ENCODE measurements at regions not wholly inside any gene's neighbourhood (a gene's known extent, or its start where the extent isn't known, plus 50 kb on each side); places are given as distances from the start of the nearest gene placed in this dataset.
A peak's percentile ranks its signal among the peaks of the same experiment; 100 is the strongest.

DNA sequence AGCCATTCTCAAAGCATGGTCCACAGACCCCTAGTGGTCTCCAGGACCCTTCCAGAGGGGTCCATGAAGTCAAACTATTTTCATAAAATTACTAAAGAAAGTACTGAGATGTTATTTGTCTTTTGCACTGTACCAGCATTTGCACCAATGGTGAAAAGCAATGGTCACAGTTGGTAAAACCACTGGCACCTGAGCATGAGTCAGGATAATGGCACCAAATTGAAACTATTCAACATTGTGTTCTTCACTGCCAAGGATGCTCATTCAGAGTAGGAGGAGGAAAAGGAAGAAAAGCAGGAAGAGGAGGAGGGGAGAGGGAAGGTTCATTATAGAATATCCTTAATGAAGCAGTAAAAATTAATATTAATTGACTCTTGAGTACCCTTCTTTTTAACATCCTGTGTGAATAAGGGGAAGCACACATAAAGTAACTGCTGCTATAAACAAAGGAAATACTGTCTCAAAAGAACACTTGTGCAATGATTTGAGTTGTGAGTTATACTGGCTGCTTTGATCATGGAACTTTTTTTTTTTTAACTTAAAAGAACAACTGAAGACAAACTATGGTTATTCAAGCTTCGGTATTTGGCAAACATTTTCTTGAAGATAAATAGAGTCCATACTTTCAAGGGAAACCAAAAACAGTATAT is 60.2 kb downstream of the MPP7 start (continued):
- TF ChIP-seq, protein P1, sequence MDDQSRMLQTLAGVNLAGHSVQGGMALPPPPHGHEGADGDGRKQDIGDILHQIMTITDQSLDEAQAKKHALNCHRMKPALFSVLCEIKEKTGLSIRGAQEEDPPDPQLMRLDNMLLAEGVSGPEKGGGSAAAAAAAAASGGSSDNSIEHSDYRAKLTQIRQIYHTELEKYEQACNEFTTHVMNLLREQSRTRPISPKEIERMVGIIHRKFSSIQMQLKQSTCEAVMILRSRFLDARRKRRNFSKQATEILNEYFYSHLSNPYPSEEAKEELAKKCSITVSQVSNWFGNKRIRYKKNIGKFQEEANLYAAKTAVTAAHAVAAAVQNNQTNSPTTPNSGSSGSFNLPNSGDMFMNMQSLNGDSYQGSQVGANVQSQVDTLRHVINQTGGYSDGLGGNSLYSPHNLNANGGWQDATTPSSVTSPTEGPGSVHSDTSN (CRISPR knock-in tag; IDR thresholded peaks at IDR 0.05): no peak
- TF ChIP-seq ZNF335 (tag by site-specific recombination; conservative IDR thresholded peaks at IDR 0.05): no peak
- TF ChIP-seq YY1 (tag by site-specific recombination; IDR thresholded peaks at IDR 0.05): no peak
- TF ChIP-seq ZNF140 (tag by site-specific recombination; IDR thresholded peaks at IDR 0.05): no peak
- TF ChIP-seq, protein P2, sequence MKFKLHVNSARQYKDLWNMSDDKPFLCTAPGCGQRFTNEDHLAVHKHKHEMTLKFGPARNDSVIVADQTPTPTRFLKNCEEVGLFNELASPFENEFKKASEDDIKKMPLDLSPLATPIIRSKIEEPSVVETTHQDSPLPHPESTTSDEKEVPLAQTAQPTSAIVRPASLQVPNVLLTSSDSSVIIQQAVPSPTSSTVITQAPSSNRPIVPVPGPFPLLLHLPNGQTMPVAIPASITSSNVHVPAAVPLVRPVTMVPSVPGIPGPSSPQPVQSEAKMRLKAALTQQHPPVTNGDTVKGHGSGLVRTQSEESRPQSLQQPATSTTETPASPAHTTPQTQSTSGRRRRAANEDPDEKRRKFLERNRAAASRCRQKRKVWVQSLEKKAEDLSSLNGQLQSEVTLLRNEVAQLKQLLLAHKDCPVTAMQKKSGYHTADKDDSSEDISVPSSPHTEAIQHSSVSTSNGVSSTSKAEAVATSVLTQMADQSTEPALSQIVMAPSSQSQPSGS (tag by site-specific recombination; IDR thresholded peaks at IDR 0.05; ENCODE audit: low read depth): no peak
- no peak for TF ChIP-seq ZNF114 (tag by site-specific recombination; IDR thresholded peaks at IDR 0.05)
- no peak for TF ChIP-seq GLIS2 (tag by site-specific recombination; IDR thresholded peaks at IDR 0.05)

DNA sequence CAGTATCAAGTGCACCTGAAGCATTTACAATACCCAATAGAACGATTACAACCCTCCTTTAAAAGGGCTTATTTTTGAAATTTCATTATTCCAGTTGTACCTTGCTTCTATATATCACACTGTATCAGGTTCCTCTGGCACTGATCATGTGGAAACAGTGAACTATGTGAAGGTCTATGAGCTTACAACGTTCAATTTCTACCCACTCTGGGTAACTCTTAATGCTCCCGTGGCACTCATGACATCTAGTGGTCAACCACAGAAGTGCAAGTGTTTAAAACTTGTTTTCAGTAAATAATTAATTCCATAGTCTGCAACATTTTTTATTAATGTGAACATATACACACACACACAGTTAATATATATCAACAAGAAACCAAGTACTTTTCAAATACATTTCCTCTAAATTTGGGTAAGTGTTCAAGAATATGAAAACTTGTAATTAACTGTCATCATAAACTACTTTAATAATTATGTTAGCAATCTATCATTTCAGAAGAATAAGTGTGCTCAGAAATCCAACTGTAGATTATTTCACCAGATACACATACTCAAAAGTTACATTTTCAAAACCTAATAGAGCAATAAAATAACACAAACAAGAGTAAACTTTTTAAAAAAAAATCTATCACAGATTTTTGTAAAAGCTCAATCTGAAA is 61.0 kb downstream of the MPP7 start:
- TF ChIP-seq, protein P3, sequence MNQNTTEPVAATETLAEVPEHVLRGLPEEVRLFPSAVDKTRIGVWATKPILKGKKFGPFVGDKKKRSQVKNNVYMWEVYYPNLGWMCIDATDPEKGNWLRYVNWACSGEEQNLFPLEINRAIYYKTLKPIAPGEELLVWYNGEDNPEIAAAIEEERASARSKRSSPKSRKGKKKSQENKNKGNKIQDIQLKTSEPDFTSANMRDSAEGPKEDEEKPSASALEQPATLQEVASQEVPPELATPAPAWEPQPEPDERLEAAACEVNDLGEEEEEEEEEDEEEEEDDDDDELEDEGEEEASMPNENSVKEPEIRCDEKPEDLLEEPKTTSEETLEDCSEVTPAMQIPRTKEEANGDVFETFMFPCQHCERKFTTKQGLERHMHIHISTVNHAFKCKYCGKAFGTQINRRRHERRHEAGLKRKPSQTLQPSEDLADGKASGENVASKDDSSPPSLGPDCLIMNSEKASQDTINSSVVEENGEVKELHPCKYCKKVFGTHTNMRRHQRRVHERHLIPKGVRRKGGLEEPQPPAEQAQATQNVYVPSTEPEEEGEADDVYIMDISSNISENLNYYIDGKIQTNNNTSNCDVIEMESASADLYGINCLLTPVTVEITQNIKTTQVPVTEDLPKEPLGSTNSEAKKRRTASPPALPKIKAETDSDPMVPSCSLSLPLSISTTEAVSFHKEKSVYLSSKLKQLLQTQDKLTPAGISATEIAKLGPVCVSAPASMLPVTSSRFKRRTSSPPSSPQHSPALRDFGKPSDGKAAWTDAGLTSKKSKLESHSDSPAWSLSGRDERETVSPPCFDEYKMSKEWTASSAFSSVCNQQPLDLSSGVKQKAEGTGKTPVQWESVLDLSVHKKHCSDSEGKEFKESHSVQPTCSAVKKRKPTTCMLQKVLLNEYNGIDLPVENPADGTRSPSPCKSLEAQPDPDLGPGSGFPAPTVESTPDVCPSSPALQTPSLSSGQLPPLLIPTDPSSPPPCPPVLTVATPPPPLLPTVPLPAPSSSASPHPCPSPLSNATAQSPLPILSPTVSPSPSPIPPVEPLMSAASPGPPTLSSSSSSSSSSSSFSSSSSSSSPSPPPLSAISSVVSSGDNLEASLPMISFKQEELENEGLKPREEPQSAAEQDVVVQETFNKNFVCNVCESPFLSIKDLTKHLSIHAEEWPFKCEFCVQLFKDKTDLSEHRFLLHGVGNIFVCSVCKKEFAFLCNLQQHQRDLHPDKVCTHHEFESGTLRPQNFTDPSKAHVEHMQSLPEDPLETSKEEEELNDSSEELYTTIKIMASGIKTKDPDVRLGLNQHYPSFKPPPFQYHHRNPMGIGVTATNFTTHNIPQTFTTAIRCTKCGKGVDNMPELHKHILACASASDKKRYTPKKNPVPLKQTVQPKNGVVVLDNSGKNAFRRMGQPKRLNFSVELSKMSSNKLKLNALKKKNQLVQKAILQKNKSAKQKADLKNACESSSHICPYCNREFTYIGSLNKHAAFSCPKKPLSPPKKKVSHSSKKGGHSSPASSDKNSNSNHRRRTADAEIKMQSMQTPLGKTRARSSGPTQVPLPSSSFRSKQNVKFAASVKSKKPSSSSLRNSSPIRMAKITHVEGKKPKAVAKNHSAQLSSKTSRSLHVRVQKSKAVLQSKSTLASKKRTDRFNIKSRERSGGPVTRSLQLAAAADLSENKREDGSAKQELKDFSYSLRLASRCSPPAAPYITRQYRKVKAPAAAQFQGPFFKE (tag by site-specific recombination; IDR thresholded peaks at IDR 0.05; ENCODE audit: borderline replicate concordance): no peak
- TF ChIP-seq, protein P4, sequence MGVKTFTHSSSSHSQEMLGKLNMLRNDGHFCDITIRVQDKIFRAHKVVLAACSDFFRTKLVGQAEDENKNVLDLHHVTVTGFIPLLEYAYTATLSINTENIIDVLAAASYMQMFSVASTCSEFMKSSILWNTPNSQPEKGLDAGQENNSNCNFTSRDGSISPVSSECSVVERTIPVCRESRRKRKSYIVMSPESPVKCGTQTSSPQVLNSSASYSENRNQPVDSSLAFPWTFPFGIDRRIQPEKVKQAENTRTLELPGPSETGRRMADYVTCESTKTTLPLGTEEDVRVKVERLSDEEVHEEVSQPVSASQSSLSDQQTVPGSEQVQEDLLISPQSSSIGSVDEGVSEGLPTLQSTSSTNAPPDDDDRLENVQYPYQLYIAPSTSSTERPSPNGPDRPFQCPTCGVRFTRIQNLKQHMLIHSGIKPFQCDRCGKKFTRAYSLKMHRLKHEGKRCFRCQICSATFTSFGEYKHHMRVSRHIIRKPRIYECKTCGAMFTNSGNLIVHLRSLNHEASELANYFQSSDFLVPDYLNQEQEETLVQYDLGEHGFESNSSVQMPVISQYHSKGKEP (tag by site-specific recombination; IDR thresholded peaks at IDR 0.05): no peak
- TF ChIP-seq ZBTB20 (tag by site-specific recombination; IDR thresholded peaks at IDR 0.05) (no peak), ZNF19 (tag by site-specific recombination; IDR thresholded peaks at IDR 0.05; ENCODE audit: low read depth) (no peak), ZNF660 (tag by site-specific recombination; IDR thresholded peaks at IDR 0.05) (peak; percentile 74), ZNF654 (tag by site-specific recombination; IDR thresholded peaks at IDR 0.05; ENCODE audit: low read depth) (peak; percentile 89), KLF9 (tag by site-specific recombination; IDR thresholded peaks at IDR 0.05; ENCODE audit: low read depth) (no peak), SP7 (tag by site-specific recombination; IDR thresholded peaks at IDR 0.05) (0 out of 2 replicates have a peak, but pooled peaks have one; percentile 27)
- TF ChIP-seq, protein P5, sequence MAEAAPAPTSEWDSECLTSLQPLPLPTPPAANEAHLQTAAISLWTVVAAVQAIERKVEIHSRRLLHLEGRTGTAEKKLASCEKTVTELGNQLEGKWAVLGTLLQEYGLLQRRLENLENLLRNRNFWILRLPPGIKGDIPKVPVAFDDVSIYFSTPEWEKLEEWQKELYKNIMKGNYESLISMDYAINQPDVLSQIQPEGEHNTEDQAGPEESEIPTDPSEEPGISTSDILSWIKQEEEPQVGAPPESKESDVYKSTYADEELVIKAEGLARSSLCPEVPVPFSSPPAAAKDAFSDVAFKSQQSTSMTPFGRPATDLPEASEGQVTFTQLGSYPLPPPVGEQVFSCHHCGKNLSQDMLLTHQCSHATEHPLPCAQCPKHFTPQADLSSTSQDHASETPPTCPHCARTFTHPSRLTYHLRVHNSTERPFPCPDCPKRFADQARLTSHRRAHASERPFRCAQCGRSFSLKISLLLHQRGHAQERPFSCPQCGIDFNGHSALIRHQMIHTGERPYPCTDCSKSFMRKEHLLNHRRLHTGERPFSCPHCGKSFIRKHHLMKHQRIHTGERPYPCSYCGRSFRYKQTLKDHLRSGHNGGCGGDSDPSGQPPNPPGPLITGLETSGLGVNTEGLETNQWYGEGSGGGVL (tag by site-specific recombination; IDR thresholded peaks at IDR 0.05): no peak
- TF ChIP-seq, protein P6, sequence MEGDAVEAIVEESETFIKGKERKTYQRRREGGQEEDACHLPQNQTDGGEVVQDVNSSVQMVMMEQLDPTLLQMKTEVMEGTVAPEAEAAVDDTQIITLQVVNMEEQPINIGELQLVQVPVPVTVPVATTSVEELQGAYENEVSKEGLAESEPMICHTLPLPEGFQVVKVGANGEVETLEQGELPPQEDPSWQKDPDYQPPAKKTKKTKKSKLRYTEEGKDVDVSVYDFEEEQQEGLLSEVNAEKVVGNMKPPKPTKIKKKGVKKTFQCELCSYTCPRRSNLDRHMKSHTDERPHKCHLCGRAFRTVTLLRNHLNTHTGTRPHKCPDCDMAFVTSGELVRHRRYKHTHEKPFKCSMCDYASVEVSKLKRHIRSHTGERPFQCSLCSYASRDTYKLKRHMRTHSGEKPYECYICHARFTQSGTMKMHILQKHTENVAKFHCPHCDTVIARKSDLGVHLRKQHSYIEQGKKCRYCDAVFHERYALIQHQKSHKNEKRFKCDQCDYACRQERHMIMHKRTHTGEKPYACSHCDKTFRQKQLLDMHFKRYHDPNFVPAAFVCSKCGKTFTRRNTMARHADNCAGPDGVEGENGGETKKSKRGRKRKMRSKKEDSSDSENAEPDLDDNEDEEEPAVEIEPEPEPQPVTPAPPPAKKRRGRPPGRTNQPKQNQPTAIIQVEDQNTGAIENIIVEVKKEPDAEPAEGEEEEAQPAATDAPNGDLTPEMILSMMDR (tag by site-specific recombination; IDR thresholded peaks at IDR 0.05): peak; percentile 59; the same call in 1 of the 2 replicates
- Histone ChIP-seq H3K36me3 (ENCODE audit: control insufficient read depth in 2 of 2, insufficient read depth in 1 of 2, low read length in 2 of 2) (no peaks in the 10 kb centered on the region), H3K4me1 (ENCODE audit: control insufficient read depth, insufficient read depth, low read length) (no peaks in the 10 kb centered on the region), H3K27ac (ENCODE audit: extremely low read depth, low read depth, low read length) (no peak overlapping the region), H3K4me3 (ENCODE audit: low read depth, low read length) (no peak overlapping the region), H3K9me3 (ENCODE audit: control insufficient read depth, insufficient read depth, low read depth, low read length) (no peaks in the 10 kb centered on the region)
- ChIA-PET CTCF (interaction anchor here (0.6 to 2.8 kb wide), 33 partner anchors 10 to 881 kb away, joined by 3 to 23 read pairs (median 4); no protein-coding TSS in a partner anchor), POLR2A (no interaction called here)
